IMR-90 (cell line): ENCODE measurements at regions not wholly inside any gene's neighbourhood (a gene's known extent, or its start where the extent isn't known, plus 50 kb on each side); places are given as distances from the start of the nearest gene placed in this dataset.

Experiments
- BHLHE40 ChIP-seq: fragments of 150-350 bp; IDR thresholded peaks from 2 replicates; pipeline ENCODE4 v1.6.1; 2016; ENCODE audit warnings: mild to moderate bottlenecking, low read depth, low read length
- CEBPB ChIP-seq: IDR thresholded peaks from 2 replicates; pipeline ENCODE4 v1.6.1; 2012; ENCODE audit warnings: low read depth, low read length, improper control_type of control experiment
- CTCF ChIP-seq: conservative IDR thresholded peaks from 2 replicates; pipeline ENCODE4 v1.5.1; 2012; ENCODE audit warnings: mild to moderate bottlenecking, low read depth, low read length, improper control_type of control experiment
- ELK1 ChIP-seq: fragments of 150-350 bp; IDR thresholded peaks from 2 replicates; pipeline ENCODE4 v1.6.1; 2016; ENCODE audit warnings: low read depth, mild to moderate bottlenecking, low read length, moderate library complexity, borderline replicate concordance
- FOS ChIP-seq: fragments of 150-350 bp; IDR thresholded peaks from 2 replicates; pipeline ENCODE4 v1.6.1; 2016; ENCODE audit warnings: low read depth, low read length
- MAFK ChIP-seq: IDR thresholded peaks from 2 replicates; pipeline ENCODE4 v1.6.1; 2012; ENCODE audit warnings: low read depth, low read length, improper control_type of control experiment
- MXI1 ChIP-seq: IDR thresholded peaks from 2 replicates; pipeline ENCODE4 v1.6.1; 2012; ENCODE audit warnings: low read depth, mild to moderate bottlenecking, low read length, moderate library complexity, borderline replicate concordance
- NFE2L2 ChIP-seq: fragments of 150-350 bp; IDR thresholded peaks from 2 replicates; pipeline ENCODE4 v1.6.1; 2016; ENCODE audit warnings: low read depth, mild to moderate bottlenecking, low read length
- POLR2A ChIP-seq: IDR thresholded peaks from 2 replicates; pipeline ENCODE4 v1.6.1; 2012; ENCODE audit warnings: mild to moderate bottlenecking, low read depth, low read length
- RAD21 ChIP-seq: IDR thresholded peaks from 2 replicates; pipeline ENCODE4 v1.6.1; 2012; ENCODE audit warnings: low read length, improper control_type of control experiment
- RCOR1 ChIP-seq: IDR thresholded peaks from 2 replicates; pipeline ENCODE4 v1.6.1; 2012; ENCODE audit warnings: mild to moderate bottlenecking, low read length, improper control_type of control experiment; ENCODE audit not compliant: insufficient replicate concordance
- RFX5 ChIP-seq: IDR thresholded peaks from 2 replicates; pipeline ENCODE4 v1.8.0; 2012; ENCODE audit warnings: low read depth, mild to moderate bottlenecking, low read length, moderate library complexity
- SMC3 ChIP-seq: fragments of 150-350 bp; IDR thresholded peaks from 2 replicates; pipeline ENCODE4 v1.6.1; 2016; ENCODE audit warnings: low read depth, mild to moderate bottlenecking, antibody characterized with exemption, low read length, moderate library complexity
- USF2 ChIP-seq: fragments of 150-350 bp; IDR thresholded peaks from 2 replicates; pipeline ENCODE4 v1.6.1; 2017; ENCODE audit warnings: mild to moderate bottlenecking, antibody characterized with exemption, low read length, low read depth

- no peak for TF ChIP-seq CTCF
- no peak for TF ChIP-seq RFX5
- TF ChIP-seq ELK1: no peak
- no peak for TF ChIP-seq SMC3
- TF ChIP-seq POLR2A: no peak
- no peak for TF ChIP-seq FOS
- no peak for TF ChIP-seq CEBPB
- TF ChIP-seq RAD21: no peak
- no peak for TF ChIP-seq RCOR1
- no peak for TF ChIP-seq NFE2L2
- no peak for TF ChIP-seq USF2
- no peak for TF ChIP-seq MAFK
- TF ChIP-seq MXI1: no peak
- TF ChIP-seq BHLHE40: no peak
Measured at GRCh38 chr11:116086426-116086825, 582.2 kb upstream of the CADM1 start.
